Transverse colon (tissue), 4 donors: ENCODE measurements at regions not wholly inside any gene's neighbourhood (a gene's known extent, or its start where the extent isn't known, plus 50 kb on each side); places are given as distances from the start of the nearest gene placed in this dataset.
A peak's percentile ranks its signal among the peaks of the same experiment; 100 is the strongest.

ENCODE experiments used
- DNase-seq: peaks from one replicate; pipeline ENCODE4 v3.0.0-alpha.2; 2019
- H3K27ac ChIP-seq, 4 donors: fragments of 200-600 bp; sonication (generic); 2 replicates each; pipeline ENCODE4 v1.5.1; 2016 to 2018; ENCODE audit warnings: inconsistent platforms in 4 of 4
- H3K27me3 ChIP-seq: fragments of 200-600 bp; sonication (generic); 2 replicates; pipeline ENCODE4 v1.5.1; 2017; ENCODE audit warnings: inconsistent platforms
- H3K36me3 ChIP-seq, 4 donors: fragments of 200-600 bp; sonication (generic); 2 replicates each; pipeline ENCODE4 v1.5.1; 2017 to 2019; ENCODE audit warnings: inconsistent platforms in 4 of 4
- H3K4me1 ChIP-seq, 4 donors: fragments of 200-600 bp; sonication (generic); 2 replicates each; pipeline ENCODE4 v1.5.1; 2017 to 2020; ENCODE audit warnings: inconsistent platforms in 4 of 4
- H3K4me3 ChIP-seq, 4 donors: fragments of 200-600 bp; sonication (generic); 1 replicate in 1 of 4; 2 replicates in 3 of 4; pipeline versions ENCODE4 v1.5.1 to v1.6.1; 2017 to 2019; ENCODE audit warnings: inconsistent platforms in 4 of 4
- H3K9me3 ChIP-seq, 2 donors: fragments of 200-600 bp; sonication (generic); 2 replicates each; pipeline ENCODE4 v1.5.1; 2017 to 2019; ENCODE audit warnings: inconsistent platforms in 2 of 2
- EP300 ChIP-seq: sonication (generic); formaldehyde crosslinking; IDR thresholded peaks from one replicate; pipeline ENCODE4 v1.6.1; 2017; ENCODE audit warnings: antibody characterized with exemption, low read depth
- POLR2A ChIP-seq: fragments of 450-650 bp; IDR thresholded peaks from one replicate; pipeline ENCODE4 v1.6.1; 2016; ENCODE audit warnings: antibody characterized with exemption, mild to moderate bottlenecking, moderate library complexity
- POLR2AphosphoS5 ChIP-seq, 3 donors: sonication (generic); formaldehyde crosslinking; IDR thresholded peaks; one replicate each; pipeline ENCODE4 v1.6.1; 2016; ENCODE audit warnings: antibody characterized with exemption in 3 of 3
- WGBS, 2 donors: methylation state at CpG; one replicate each; pipeline ENCODE4 v1.1.5; 2018; ENCODE audit warnings: low coverage in 1 of 2; 5-methylcytosine and 5-hydroxymethylcytosine counted together
- in situ Hi-C, 4 donors: fragments of 200-750 bp; cut with MboI; loops; one replicate each; pipeline versions ENCODE4 v1.15.0 to v1.15.1; 2017; ENCODE audit warnings: low sequenced_read_pairs in 3 of 4, low pct_ligation_motif_present in 1 of 4, low pct_unique_long_range_greater_than_20kb in 1 of 4
- intact Hi-C: fragments of 100-400 bp; cut with DNase I; formaldehyde crosslinking; loops from one replicate; pipeline ENCODE4 v1.15.1; 2023; ENCODE audit warnings: low total_unique reads
- TF ChIP-seq, protein P1 (sequence below), 5 experiments: fragments of 200-600 bp in 3 of 5; fragments of 450-650 bp in 2 of 5; sonication (generic) in 3 of 5; IDR thresholded peaks; 1 replicate in 2 of 5; 2 replicates in 3 of 5; pipeline ENCODE4 v1.5.1; 2016 to 2017; ENCODE audit warnings: antibody characterized with exemption in 5 of 5, inconsistent platforms in 3 of 5, mild to moderate bottlenecking in 2 of 5, moderate library complexity in 1 of 5

DNA sequence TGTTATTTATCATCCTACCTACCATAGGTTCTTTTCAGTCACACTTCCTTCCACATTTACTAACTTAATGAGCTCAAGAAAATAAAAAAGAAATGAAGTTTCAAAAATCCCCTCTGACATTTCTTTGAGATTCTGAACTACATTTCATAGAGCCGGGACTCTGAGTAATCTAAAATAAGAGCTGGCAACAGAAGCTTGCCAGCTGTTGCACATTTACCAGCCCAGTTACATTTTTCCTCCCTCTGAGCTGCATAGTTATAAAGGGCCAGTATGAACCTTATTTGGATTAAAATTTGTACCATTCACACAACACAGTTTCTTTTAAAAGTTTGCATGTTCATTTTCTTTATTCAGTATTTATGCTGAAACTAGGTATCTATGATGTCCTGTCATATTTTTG is 119.5 kb upstream of the CAV2 start:
- intact Hi-C loops = no loop called here
- Histone ChIP-seq H3K27me3 (no peaks in the 10 kb centered on the region), H3K36me3 (no peaks in the 10 kb centered on the region), H3K4me3 (no peak overlapping the region), H3K9me3 (no peaks in the 10 kb centered on the region), H3K4me1 (no peaks in the 10 kb centered on the region), H3K27ac (peak overlapping the region in 1 of 4 donors; percentile 6)
- TF ChIP-seq POLR2AphosphoS5 (IDR thresholded peaks at IDR 0.05) (no peak), POLR2A (no peak), EP300 (no peak)
- TF ChIP-seq, protein P1, sequence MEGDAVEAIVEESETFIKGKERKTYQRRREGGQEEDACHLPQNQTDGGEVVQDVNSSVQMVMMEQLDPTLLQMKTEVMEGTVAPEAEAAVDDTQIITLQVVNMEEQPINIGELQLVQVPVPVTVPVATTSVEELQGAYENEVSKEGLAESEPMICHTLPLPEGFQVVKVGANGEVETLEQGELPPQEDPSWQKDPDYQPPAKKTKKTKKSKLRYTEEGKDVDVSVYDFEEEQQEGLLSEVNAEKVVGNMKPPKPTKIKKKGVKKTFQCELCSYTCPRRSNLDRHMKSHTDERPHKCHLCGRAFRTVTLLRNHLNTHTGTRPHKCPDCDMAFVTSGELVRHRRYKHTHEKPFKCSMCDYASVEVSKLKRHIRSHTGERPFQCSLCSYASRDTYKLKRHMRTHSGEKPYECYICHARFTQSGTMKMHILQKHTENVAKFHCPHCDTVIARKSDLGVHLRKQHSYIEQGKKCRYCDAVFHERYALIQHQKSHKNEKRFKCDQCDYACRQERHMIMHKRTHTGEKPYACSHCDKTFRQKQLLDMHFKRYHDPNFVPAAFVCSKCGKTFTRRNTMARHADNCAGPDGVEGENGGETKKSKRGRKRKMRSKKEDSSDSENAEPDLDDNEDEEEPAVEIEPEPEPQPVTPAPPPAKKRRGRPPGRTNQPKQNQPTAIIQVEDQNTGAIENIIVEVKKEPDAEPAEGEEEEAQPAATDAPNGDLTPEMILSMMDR (IDR thresholded peaks at IDR 0.05) = no peak
- in situ Hi-C loops = no loop called here
- no peak for DNase-seq
- WGBS, 2 donors = 38 to 53% methylated on average over 1 of the region's 1 CpG

DNA sequence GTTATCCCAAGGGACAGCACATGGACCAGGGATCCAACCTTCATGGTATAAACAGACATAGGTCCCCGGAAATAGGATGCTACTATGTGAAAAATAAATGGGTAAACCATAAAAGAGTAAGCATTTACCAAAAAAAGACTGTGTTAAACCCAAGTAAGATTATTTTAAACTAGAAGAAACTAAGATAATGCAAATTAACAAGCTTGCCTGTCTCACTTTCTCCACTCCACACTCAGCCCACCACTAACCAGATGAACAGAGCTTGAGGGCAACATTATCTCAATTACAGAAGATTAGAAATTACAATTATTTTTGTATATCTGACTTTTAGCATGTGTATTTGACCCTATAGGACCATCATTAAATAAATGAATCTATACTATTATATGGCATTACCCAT is 117.2 kb upstream of the CAV2 start:
- 50 to 87% methylated on average over 1 of the region's 1 CpG for WGBS, 2 donors

DNA sequence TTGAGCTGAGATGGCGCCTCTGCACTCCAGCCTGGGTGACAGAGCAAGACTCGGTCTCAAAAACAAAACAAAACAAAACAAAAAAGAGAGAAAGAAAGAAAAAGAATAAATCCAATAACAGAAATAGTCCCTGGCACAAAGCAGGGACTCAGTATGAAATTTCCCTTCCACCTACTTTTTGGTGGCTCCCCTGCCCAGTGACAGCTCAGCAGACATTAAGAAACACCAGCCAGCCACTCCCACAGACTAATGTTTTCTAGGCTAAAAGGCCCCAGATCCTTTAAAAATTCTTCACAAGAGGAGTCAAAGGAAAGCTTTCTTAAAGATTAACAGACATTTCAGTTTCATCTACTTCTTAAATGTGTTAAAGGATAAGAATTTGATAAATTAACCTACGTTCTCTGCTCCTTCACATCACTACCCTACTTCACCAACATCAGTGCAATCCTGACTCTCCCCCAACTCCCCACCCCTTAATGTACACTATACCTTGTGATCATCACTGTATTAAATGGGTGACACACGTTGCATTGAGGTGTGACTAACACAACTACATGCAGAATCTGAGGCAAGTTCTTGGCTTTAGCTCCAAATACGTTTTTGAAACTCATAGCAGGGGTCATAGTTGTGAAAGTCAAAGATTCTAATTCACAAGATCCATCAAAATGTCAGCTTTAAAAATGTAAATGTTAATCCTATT is 114.5 kb upstream of the CAV2 start:
- intact Hi-C loops = no loop called here

More for the DNA sequence above, 117.2 kb upstream of the CAV2 start:
- TF ChIP-seq POLR2AphosphoS5 (IDR thresholded peaks at IDR 0.05) (no peak), POLR2A (no peak), EP300 (no peak)
- TF ChIP-seq, protein P1 (IDR thresholded peaks at IDR 0.05) = no peak
- intact Hi-C loops (no loop called here), in situ Hi-C loops (no loop called here)
- H3K27me3 ChIP-seq = no peaks in the 10 kb centered on the region
- no peaks in the 10 kb centered on the region for H3K9me3 ChIP-seq
- no peaks in the 10 kb centered on the region for H3K36me3 ChIP-seq
- no peak overlapping the region for H3K4me3 ChIP-seq
- no peak for DNase-seq
- no peaks in the 10 kb centered on the region for H3K4me1 ChIP-seq
- H3K27ac ChIP-seq = no peak overlapping the region

DNA sequence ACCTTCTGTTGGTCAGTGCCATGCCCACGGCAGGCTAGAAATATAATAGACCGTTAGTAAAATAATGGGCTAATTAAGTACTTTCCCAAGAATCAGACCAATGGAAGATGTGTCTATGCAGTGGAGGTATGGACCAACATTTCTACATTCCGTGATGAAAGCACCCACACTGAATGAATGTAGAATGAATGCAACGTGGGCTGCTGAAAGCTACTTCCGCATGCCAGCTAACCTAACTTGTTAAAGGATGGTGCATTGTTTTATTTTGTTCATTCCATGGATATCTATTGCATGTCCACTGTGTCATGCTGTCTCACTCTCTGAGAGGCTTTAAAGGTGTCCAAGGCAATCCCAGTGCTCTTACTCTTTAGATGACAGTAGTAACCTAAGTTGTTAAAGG is 112.9 kb upstream of the CAV2 start:
- Histone ChIP-seq H3K27ac (no peak overlapping the region), H3K36me3 (no peaks in the 10 kb centered on the region), H3K4me1 (no peaks in the 10 kb centered on the region), H3K27me3 (no peaks in the 10 kb centered on the region), H3K4me3 (no peak overlapping the region), H3K9me3 (no peaks in the 10 kb centered on the region)
- intact Hi-C loops = no loop called here
- TF ChIP-seq, protein P1 (IDR thresholded peaks at IDR 0.05) = no peak
- no peak for TF ChIP-seq POLR2AphosphoS5 (IDR thresholded peaks at IDR 0.05)
- no peak for TF ChIP-seq EP300
- TF ChIP-seq POLR2A = no peak
- 88 to 96% methylated on average over 5 of the region's 5 CpGs for WGBS, 2 donors
- DNase-seq = no peak
- in situ Hi-C loops = no loop called here

More for the DNA sequence above, 114.5 kb upstream of the CAV2 start:
- H3K27me3 ChIP-seq = no peaks in the 10 kb centered on the region
- no peak overlapping the region for H3K27ac ChIP-seq
- H3K9me3 ChIP-seq = no peaks in the 10 kb centered on the region
- in situ Hi-C loops = no loop called here
- H3K4me1 ChIP-seq = no peaks in the 10 kb centered on the region
- WGBS, 2 donors = 55 to 75% methylated on average over 3 to 5 of the region's 5 CpGs
- TF ChIP-seq POLR2AphosphoS5 (IDR thresholded peaks at IDR 0.05) (no peak), EP300 (no peak), POLR2A (no peak)
- TF ChIP-seq, protein P1 (IDR thresholded peaks at IDR 0.05) = no peak
- DNase-seq = no peak
- no peaks in the 10 kb centered on the region for H3K36me3 ChIP-seq
- no peak overlapping the region for H3K4me3 ChIP-seq
